ENCODE measurements at regions not wholly inside any gene's neighbourhood (a gene's known extent, or its start where the extent isn't known, plus 50 kb on each side); places are given as distances from the start of the nearest gene placed in this dataset.

GRCh38 chr6:20313051-20313450 is 88.6 kb upstream of the E2F3 start:
- no peak for DNase-seq

DNA sequence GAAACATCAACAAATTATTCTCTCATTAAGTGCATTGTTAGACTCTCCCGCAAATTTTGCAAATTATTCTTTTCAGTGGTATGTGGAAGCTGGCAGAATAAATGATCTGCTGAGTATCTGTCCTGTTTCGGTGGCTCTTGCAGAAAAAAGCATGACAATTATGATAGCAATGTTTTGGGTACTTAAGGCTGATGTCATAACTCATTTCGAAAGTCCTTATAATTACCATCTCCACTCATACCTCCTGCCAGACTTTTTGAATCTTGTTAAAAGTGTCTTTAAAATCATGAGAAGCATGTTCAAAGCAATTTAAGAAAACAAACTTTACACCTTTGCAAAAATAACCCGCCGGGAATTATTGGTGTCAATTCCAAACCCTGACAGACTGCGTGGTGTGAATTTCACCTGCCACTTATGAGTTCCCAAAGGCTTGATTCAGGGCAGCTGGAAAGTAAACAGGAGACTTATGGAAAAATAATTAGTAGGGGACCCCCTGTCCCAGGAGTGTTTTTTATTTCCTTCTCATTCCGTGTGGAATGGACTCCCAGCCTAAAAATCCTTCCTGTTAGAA is 87.6 kb upstream of the E2F3 start:
- no peak for DNase-seq

DNA sequence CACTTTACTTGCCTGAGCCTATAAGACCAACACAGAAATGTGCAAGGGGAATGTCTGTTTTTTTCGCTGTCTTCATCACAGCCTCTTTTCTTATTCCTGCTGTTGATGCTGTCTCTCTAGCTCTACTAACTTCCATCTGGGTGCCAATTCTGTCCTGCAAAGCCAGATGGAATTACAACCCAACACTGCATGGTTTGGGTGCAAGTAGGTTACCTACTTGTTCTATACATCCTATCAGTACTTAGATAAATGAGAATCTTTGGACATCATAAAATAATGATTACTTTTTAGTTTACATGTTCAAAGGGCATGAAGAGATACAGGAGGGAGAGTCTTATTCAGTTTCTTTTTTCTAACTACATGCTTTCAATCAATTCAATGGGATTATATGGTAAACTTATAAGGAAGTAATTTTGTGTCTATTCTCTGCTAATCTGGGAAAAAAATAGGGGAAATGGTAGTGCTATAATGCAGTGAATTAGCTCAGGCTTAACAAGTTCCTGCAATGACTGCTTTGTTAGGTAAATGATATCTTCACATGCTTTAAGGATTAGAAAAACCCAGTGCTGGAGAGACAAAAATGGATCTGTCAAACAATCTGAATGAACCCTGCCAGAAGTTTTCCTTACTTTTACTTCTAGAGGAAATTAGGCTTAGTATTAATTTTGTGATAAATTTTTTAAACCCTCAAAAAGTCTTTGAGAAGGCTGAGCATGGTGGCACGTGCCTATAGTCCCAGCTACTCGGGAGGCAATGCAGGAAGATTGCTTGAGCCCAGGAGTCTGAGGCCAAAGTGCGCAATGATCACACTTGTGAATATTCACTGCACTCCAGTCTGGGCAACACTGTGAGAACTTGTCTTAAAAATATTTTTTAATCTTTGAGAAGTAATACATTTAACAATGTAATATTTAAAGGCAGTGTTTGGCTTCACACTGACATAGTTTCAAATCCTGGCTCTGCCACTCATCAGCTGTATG is 86.5 kb upstream of the E2F3 start:
- DNase-seq = no peak

- DNase-seq = no peak
These were observed 84.2 kb upstream of the E2F3 start for GRCh38 chr6:20317430-20317829.

DNA sequence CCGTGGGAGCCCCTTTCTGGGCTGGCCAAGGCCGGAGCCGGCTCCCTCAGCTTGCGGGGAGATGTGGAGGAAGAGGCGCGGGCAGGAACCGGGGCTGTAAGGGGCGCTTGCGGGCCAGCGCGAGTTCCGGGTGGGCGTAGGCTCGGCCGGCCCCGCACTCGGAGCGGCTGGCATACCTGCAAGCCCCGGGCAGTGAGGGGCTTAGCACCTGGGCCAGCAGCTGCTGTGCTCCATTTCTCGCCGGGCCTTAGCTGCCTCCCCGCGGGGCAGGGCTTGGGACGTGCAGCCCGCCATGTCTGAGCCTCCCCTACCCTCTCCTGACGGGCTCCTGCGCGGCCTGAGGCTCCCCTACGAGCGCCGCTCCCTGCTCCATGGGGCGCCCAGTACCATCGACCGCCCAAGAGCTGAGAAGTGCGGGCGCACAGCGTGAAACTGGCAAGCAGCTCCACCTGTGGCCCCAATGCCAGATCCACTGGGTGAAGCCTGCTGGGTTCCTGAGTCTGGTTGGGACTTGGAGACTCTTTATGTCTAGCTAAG is 82.8 kb upstream of the E2F3 start:
- DNase-seq = no peak

DNA sequence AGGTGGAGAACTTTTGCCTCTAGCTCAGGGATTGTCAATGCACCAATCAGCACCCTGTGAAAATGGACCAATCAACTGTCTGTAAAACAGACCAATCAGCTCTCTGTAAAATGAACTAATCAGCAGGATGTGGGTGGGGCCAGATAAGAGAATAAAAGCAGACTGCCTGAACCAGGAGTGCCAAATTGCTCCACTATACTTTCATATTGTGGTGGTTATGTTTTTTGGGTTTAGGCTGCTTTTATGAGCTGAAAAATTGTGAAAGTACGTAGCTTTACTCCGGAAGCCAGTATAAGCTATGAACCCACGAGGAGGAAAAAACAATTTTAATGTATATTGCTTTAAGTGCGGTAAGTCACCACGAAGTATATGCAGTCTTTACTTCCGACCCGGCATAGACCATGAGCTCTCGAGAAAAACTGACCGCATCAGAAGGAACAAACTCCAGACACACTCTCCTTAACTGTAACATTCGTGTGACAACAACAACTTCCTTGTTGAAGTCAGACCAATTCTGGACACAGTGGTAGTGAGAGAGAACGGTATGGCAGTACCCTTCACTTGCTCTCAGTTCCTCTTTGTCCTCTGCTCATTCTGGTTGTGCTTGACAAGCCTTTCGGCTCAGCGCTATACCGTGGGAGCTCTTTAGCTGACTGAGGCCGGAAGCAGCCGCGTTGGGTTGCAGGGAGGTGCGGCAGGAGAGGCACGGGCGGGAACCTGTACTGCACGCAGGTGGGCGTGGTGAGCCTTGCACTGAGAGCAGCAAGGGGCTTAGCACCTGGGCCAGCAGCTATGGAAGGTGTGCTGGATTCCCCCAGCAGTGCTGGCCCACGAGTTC is 81.9 kb upstream of the E2F3 start:
- DNase-seq = no peak

- DNase-seq = no peak
These were observed 75.8 kb upstream of the E2F3 start for GRCh38 chr6:20325641-20326421.

GRCh38 chr6:20326422-20326728 is 75.3 kb upstream of the E2F3 start:
- DNase-seq = no peak

GRCh38 chr6:20327141-20327540 is 74.5 kb upstream of the E2F3 start:
- no peak for DNase-seq

DNA sequence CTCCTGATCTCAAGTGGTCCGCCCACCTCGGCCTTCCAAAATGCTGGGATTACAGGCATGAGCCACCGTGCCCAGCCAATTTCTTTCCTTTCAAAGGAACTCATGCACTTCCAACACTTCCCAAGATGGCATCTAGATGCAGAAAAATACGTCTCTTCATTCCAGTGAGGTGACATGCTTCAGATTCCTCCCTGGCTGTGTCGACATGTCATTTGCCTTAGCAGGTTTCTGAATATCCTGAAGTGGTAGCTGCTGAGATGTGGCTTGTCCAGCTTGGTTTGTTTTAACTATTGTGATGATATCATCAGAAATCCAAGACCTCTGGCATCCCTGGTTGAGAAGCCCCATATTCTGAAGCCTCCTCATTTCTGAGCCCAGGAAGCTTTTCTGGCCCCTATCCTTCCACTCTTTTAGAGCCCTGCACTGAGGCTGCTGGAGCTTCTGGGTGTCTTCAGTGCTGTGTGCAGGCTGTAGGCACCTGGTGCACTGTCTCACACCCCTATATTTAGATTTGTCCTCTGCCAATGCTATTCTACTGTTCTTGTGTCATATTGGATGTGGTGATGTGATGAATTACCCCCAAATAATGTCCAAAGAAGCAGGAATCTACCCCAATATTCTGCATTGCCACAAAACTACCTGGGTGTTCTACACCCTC is 73.3 kb upstream of the E2F3 start:
- no peak for DNase-seq

DNA sequence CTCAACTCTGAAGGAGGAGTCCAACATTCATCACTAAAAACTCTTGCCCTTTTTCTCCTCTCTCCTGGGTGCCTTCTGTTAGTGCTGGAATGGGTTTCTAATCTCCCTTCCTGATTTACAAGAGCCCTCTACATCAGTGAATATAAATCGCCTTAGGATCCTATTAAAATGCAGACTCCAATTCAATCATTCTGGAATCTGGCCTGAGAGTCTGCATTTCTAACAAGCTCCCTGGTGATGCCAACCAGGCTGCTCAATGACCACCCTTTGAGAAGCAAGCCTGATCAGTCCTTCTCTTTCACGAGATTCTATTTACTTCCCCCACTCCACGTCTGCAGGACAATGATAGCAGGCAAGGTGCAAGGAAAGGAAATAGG is 72.8 kb upstream of the E2F3 start:
- no peak for DNase-seq

DNA sequence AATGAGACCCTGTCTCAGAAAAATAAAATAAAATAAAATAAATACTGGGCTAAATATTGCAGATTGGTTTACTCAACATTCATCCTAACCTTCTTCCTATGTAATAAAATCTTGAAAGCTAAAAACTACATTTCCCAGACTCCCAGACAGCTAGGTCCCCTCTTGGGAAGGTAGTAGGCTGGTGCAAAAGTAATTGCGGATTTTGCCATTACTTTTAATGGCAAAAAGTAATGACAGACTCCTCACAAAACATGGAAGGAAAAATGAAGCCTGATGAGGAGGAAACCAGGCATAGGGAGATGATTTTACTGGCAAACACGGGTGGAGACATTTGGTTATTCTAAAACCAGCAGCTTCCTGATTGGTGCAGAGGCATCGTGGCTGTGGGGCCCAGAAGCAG is 70.6 kb upstream of the E2F3 start:
- no peak for DNase-seq

DNA sequence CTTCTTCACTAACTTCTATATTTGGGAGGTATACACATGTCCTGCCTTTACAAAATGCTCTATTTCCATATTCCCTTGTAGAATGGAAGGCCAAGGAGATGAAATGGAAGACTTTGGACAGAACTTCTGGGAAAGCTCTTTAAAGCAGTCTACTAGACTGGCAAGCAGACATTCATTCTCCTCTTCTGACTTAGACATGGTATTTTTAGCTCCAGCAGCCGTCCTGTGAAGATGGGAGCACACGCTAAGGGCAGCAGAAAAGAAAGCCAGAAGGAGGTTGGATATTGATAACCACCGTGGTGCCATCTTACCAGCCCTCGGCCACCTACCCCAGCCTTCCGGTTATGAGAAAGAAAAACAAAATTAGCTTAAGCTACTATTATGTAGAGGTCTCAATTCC is 70.1 kb upstream of the E2F3 start:
- DNase-seq = no peak

DNA sequence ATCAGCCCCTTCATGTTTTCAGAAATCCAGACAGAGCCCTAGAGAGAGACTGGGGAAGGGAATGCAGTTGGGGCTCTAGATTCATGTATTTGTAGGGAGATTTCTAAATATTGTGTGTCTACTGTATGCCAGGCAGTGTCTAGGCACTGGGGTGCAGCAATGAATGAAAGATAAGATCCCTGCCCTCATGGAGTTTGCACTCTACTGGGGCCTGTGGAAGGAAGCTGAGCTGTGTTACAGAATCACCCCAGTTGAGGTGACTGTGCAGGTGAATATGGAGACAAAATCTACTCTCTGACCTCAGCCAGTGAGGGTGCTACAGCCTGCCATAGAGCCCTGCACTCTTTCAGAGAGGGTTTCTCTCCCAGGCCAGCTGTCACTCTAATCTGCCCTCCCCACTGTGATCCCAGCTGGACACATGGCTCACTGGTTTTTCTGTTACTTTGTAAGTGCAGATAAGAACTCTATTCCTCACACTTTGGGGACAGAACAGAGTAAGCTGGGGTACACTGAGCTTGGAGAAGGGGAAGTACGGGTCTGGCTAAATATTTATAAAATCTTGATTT is 69.2 kb upstream of the E2F3 start:
- DNase-seq = no peak

- no peak for DNase-seq
These were observed 67.9 kb upstream of the E2F3 start for GRCh38 chr6:20333721-20334269.

- no peak for DNase-seq
These were observed 67.3 kb upstream of the E2F3 start for GRCh38 chr6:20334334-20334733.

GRCh38 chr6:20334962-20335361 is 66.7 kb upstream of the E2F3 start:
- DNase-seq = no peak

- no peak for DNase-seq
These were observed 65.8 kb upstream of the E2F3 start for GRCh38 chr6:20335872-20336271.

DNA sequence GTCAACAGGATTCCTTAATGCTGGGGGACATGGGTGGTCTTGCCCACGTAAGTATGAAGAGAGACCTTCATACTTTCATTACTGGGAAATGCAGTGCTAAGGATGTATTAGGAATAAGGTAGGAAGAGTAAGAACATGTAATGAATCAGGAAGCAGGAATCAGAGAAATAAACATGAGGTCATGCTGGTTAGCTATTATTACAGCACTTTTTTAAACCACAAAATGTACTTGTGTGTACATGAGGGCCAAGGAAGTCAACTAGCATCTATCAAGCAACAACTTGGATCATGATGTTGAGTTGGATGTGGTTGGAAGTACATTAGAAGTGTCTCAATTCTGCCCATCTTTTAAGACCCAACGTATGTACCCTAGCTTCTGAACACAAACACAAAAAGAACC is 63.5 kb upstream of the E2F3 start:
- no peak for DNase-seq

DNA sequence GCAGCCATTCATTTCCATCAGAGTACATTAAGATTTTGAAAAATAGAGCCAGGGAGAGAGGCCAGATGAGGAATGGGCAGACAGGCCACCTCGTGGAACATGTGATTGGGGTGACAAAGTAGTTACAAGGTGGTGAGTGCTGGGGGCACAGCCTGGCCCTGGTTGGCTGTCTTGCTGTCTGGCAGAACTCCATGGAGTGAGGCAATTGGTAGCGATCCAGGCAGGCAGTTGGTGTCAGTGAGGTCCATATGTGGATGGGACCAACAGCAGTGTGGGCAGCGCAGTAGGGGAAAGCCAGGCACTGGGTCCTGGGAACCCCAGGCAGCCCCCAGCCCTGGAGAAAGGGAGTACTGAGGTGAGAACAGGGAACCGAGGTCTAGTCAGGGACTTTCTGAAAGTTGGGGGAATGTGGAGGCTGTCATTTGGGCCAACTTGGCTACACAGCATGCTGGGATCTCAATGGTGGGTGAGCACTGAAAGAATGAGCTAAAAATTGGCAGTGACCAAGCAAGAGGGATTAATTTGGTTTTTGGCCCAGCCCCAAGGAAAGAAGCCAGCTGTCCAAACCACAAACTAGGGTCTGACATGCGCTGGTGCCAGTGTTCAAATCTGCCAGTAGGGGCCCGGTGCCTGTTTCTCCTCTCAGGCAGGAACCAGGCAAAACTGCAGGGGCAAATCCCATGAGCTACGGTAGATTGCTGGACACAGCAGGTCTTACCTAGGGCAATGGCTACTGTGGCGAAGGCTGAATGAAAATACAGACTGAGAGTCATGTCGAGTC is 61.4 kb upstream of the E2F3 start:
- no peak for DNase-seq
